ENCODE measurements at regions not wholly inside any gene's neighbourhood (a gene's known extent, or its start where the extent isn't known, plus 50 kb on each side); places are given as distances from the start of the nearest gene placed in this dataset.

GRCh38 chr5:118551716-118552115 is 436.6 kb downstream of the DTWD2 start:
- TF ChIP-seq POLR2A (IDR thresholded peaks at IDR 0.05; ENCODE audit: low read depth, low read length), result no peak
- TF ChIP-seq TAF1 (IDR thresholded peaks at IDR 0.05; ENCODE audit: low read depth, low read length), result no peak
- TF ChIP-seq POLR2AphosphoS5 (IDR thresholded peaks at IDR 0.05; ENCODE audit: low read depth, low read length), result no peak
- no peak for TF ChIP-seq PAX5 (IDR thresholded peaks at IDR 0.05; ENCODE audit: insufficient read depth, low read length, severe bottlenecking)
- TF ChIP-seq POU2F2 (IDR thresholded peaks at IDR 0.05; ENCODE audit: low read depth, low read length), result no peak
- TF ChIP-seq SPI1 (IDR thresholded peaks at IDR 0.05; ENCODE audit: low read depth, low read length), result no peak
